ENCODE measurements at regions not wholly inside any gene's neighbourhood (a gene's known extent, or its start where the extent isn't known, plus 50 kb on each side); places are given as distances from the start of the nearest gene placed in this dataset.

DNA sequence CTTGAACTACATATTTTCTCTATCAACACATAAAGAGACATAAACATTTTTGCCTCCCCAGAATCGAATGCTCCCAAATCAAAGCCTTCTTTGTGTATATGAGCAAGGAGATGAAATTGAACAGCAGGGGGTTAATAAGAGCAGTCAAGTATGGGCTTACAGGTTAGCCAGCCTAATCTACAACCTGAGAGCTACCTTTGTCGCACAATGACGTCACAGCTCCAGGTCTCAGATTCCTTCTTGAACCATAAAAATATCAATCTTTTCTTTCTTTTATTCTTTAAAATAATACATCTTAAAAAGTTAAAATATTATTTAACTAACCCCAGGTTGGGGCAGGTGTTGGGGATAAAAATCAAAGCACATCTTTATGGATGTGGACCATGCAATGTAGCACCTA lies 482.9 kb upstream of the CDH11 start:
- TF ChIP-seq, protein P1, sequence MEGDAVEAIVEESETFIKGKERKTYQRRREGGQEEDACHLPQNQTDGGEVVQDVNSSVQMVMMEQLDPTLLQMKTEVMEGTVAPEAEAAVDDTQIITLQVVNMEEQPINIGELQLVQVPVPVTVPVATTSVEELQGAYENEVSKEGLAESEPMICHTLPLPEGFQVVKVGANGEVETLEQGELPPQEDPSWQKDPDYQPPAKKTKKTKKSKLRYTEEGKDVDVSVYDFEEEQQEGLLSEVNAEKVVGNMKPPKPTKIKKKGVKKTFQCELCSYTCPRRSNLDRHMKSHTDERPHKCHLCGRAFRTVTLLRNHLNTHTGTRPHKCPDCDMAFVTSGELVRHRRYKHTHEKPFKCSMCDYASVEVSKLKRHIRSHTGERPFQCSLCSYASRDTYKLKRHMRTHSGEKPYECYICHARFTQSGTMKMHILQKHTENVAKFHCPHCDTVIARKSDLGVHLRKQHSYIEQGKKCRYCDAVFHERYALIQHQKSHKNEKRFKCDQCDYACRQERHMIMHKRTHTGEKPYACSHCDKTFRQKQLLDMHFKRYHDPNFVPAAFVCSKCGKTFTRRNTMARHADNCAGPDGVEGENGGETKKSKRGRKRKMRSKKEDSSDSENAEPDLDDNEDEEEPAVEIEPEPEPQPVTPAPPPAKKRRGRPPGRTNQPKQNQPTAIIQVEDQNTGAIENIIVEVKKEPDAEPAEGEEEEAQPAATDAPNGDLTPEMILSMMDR (IDR thresholded peaks at IDR 0.05), result no peak
- TF ChIP-seq POLR2AphosphoS5 (IDR thresholded peaks at IDR 0.05) (no peak), POLR2A (IDR thresholded peaks at IDR 0.05) (no peak)
